Motor neuron (in vitro differentiated cells): ENCODE measurements at regions not wholly inside any gene's neighbourhood (a gene's known extent, or its start where the extent isn't known, plus 50 kb on each side); places are given as distances from the start of the nearest gene placed in this dataset.

ENCODE experiments used
- ATAC-seq, 8 experiments: fragments of 200-7000 bp; cut with Tn5 transposase; replicated peaks in 6 of 8; 2 replicates each; pipeline ENCODE4 v1.8.0; 2021; ENCODE audit warnings: mild to moderate bottlenecking in 8 of 8, moderate library complexity in 8 of 8
- H3K27ac ChIP-seq, 2 donors: fragments of 250-450 bp; sonication (Bioruptor Pico); 2 replicates each; pipeline ENCODE4 v1.9.0; 2021; ENCODE audit warnings: antibody characterized with exemption in 2 of 2, mild to moderate bottlenecking in 2 of 2, moderate library complexity in 1 of 2
- H3K4me1 ChIP-seq, 2 donors: fragments of 250-450 bp; sonication (Bioruptor Pico); replicated peaks in 1 of 2; 2 replicates each; pipeline ENCODE4 v1.6.1; 2021; ENCODE audit warnings: antibody characterized with exemption in 2 of 2, mild to moderate bottlenecking in 2 of 2, moderate library complexity in 1 of 2
- H3K4me3 ChIP-seq, 5 donors: fragments of 250-450 bp; sonication (Bioruptor Pico); 2 replicates each; pipeline ENCODE4 v1.9.0; 2021; ENCODE audit warnings: antibody characterized with exemption in 5 of 5, mild to moderate bottlenecking in 5 of 5, moderate library complexity in 4 of 5
- WGBS, 10 experiments: fragments of 450-650 bp; shearing (Covaris generic); methylation state at CpG; one replicate each; pipeline ENCODE4 v1.0.0; 2022; 5-methylcytosine and 5-hydroxymethylcytosine counted together
- in situ Hi-C, 9 experiments: fragments of 400-800 bp; cut with MboI; loops; one replicate each; pipeline ENCODE4 v1.15.0; 2021; ENCODE audit warnings: low sequenced_read_pairs in 9 of 9, low pct_unique_long_range_greater_than_20kb in 2 of 9; ENCODE audit not compliant: unreplicated experiment in 9 of 9

GRCh38 chr2:118687698-118688097, 159.8 kb downstream of the EN1 start:
- ATAC-seq = peak in 3 of 8 experiments; percentile 23 to 48 (median 44)
- 20 to 100% (median 78%) methylated on average over 1 to 2 of the region's 2 CpGs; no CpG with 5 or more reads in 5 of the 10 experiments for WGBS, 10 experiments
- in situ Hi-C loops = no loop called here

GRCh38 chr2:118687192-118687591, 160.3 kb downstream of the EN1 start:
- in situ Hi-C loops = no loop called here
- Histone ChIP-seq H3K4me3 (no peak overlapping the region), H3K4me1 (peaks cover 0 to 4% of the 10 kb centered on the region in 2 donors), H3K27ac (no peak overlapping the region)
- WGBS, 10 experiments = 0 to 100% (median 67%) methylated on average over 1 to 3 of the region's 3 CpGs; no CpG with 5 or more reads in 1 of the 10 experiments
- ATAC-seq = peak in 3 of 8 experiments; percentile 61 to 68 (median 64)

More at GRCh38 chr2:118687698-118688097, 159.8 kb downstream of the EN1 start:
- Histone ChIP-seq H3K27ac (no peak overlapping the region), H3K4me3 (no peak overlapping the region), H3K4me1 (peaks cover 0 to 4% of the 10 kb centered on the region in 2 donors)

GRCh38 chr2:118686346-118686745, 161.1 kb downstream of the EN1 start:
- 83 to 100% (median 100%) methylated on average over 1 of the region's 1 CpG; no CpG with 5 or more reads in 7 of the 10 experiments for WGBS, 10 experiments
- Histone ChIP-seq H3K4me1 (peaks cover 0 to 4% of the 10 kb centered on the region in 2 donors), H3K27ac (no peak overlapping the region), H3K4me3 (no peak overlapping the region)
- ATAC-seq = peak in 3 of 8 experiments; percentile 68 to 80 (median 80)
- in situ Hi-C loops = no loop called here

- WGBS, 10 experiments = 79 to 100% (median 98%) methylated on average over 1 to 5 of the region's 5 CpGs; no CpG with 5 or more reads in 4 of the 10 experiments
- ATAC-seq = no peak
- Histone ChIP-seq H3K4me1 (peaks cover 0 to 4% of the 10 kb centered on the region in 2 donors), H3K27ac (no peak overlapping the region), H3K4me3 (no peak overlapping the region)
- in situ Hi-C loops = no loop called here
These were observed 164.0 kb downstream of the EN1 start for GRCh38 chr2:118683460-118683859.

- 14 to 44% (median 29%) methylated on average over 1 to 2 of the region's 2 CpGs; no CpG with 5 or more reads in 6 of the 10 experiments for WGBS, 10 experiments
- H3K27ac ChIP-seq = no peak overlapping the region
- H3K4me3 ChIP-seq = no peak overlapping the region
- peak in 3 of 8 experiments; percentile 46 to 59 (median 49) for ATAC-seq
- in situ Hi-C loops = no loop called here
- no peaks in the 10 kb centered on the region for H3K4me1 ChIP-seq
These were observed 168.5 kb downstream of the EN1 start for GRCh38 chr2:118678985-118679384.

GRCh38 chr2:118677546-118677945, 169.9 kb downstream of the EN1 start:
- Histone ChIP-seq H3K4me1 (no peaks in the 10 kb centered on the region), H3K4me3 (no peak overlapping the region), H3K27ac (no peak overlapping the region)
- ATAC-seq = no peak
- in situ Hi-C loops = no loop called here
- 90 to 100% (median 100%) methylated on average over 1 of the region's 1 CpG; no CpG with 5 or more reads in 7 of the 10 experiments for WGBS, 10 experiments

GRCh38 chr2:118675531-118675930, 171.9 kb downstream of the EN1 start:
- in situ Hi-C loops = no loop called here
- ATAC-seq = no peak
- peaks cover 7 to 9% of the 10 kb centered on the region in 2 donors for H3K4me1 ChIP-seq
- no peak overlapping the region for H3K4me3 ChIP-seq
- H3K27ac ChIP-seq = no peak overlapping the region

GRCh38 chr2:118672571-118673158, 174.8 kb downstream of the EN1 start:
- Histone ChIP-seq H3K4me1 (peaks cover 17 to 23% of the 10 kb centered on the region in 2 donors), H3K27ac (no peak overlapping the region), H3K4me3 (no peak overlapping the region)
- in situ Hi-C loops = loop anchor here in 2 of 9 experiments (25.0 kb wide), 3 partner anchors 90 to 190 kb away; partner anchors contain the start of gene EN1 (in 1 of the 2)
- 20 to 100% (median 80%) methylated on average over 1 to 3 of the region's 3 CpGs for WGBS, 10 experiments
- ATAC-seq = no peak

GRCh38 chr2:118671701-118672454, 175.6 kb downstream of the EN1 start:
- ATAC-seq = peak in 1 of 8 experiments; percentile 7
- 20 to 100% (median 80%) methylated on average over 1 to 3 of the region's 5 CpGs; no CpG with 5 or more reads in 2 of the 10 experiments for WGBS, 10 experiments
- Histone ChIP-seq H3K4me1 (peaks cover 17 to 23% of the 10 kb centered on the region in 2 donors), H3K27ac (no peak overlapping the region), H3K4me3 (no peak overlapping the region)
- in situ Hi-C loops = loop anchor here in 2 of 9 experiments (25.0 kb wide), 3 partner anchors 90 to 190 kb away; partner anchors contain the start of gene EN1 (in 1 of the 2)

- in situ Hi-C loops = loop anchor here in 2 of 9 experiments (25.0 kb wide), 3 partner anchors 91 to 191 kb away; partner anchors contain the start of gene EN1 (in 1 of the 2)
- ATAC-seq = peak in 3 of 8 experiments; percentile 68 to 78 (median 77)
- 4 to 84% (median 65%) methylated on average over 2 to 6 of the region's 6 CpGs for WGBS, 10 experiments
- Histone ChIP-seq H3K4me3 (no peak overlapping the region), H3K4me1 (peaks cover 17 to 23% of the 10 kb centered on the region in 2 donors), H3K27ac (no peak overlapping the region)
These were observed 176.6 kb downstream of the EN1 start for GRCh38 chr2:118670838-118671237.

- WGBS, 10 experiments = 0 to 100% (median 88%) methylated on average over 1 to 2 of the region's 2 CpGs
- no peak overlapping the region for H3K4me3 ChIP-seq
- in situ Hi-C loops = loop anchor here in 2 of 9 experiments (25.0 kb wide), 3 partner anchors 92 to 192 kb away; partner anchors contain the start of gene EN1 (in 1 of the 2)
- H3K4me1 ChIP-seq = peaks cover 17 to 23% of the 10 kb centered on the region in 2 donors
- ATAC-seq = peak in 1 of 8 experiments; percentile 3
- H3K27ac ChIP-seq = no peak overlapping the region
These were observed 177.2 kb downstream of the EN1 start for GRCh38 chr2:118670276-118670675.

- no peak for ATAC-seq
- H3K4me3 ChIP-seq = no peak overlapping the region
- in situ Hi-C loops = loop anchor here in 2 of 9 experiments (25.0 kb wide), 3 partner anchors 93 to 193 kb away; partner anchors contain the start of gene EN1 (in 1 of the 2)
- no peak overlapping the region for H3K27ac ChIP-seq
- peaks cover 17 to 23% of the 10 kb centered on the region in 2 donors for H3K4me1 ChIP-seq
These were observed 177.8 kb downstream of the EN1 start for GRCh38 chr2:118669654-118670053.
